Testis (tissue), 2 donors: ENCODE measurements at regions not wholly inside any gene's neighbourhood (a gene's known extent, or its start where the extent isn't known, plus 50 kb on each side); places are given as distances from the start of the nearest gene placed in this dataset.

Source experiments
- DNase-seq: peaks from one replicate; pipeline ENCODE4 v3.0.0-alpha.2; 2019
- H3K27ac ChIP-seq, 2 donors: fragments of 200-600 bp; sonication (generic); one replicate each; pipeline ENCODE4 v1.5.1; 2019
- H3K27me3 ChIP-seq: fragments of 200-600 bp; sonication (generic); one replicate; pipeline ENCODE4 v1.5.1; 2019
- H3K36me3 ChIP-seq: fragments of 200-600 bp; sonication (generic); one replicate; pipeline ENCODE4 v1.5.1; 2017; ENCODE audit warnings: low read depth; ENCODE audit errors: missing control alignments
- H3K4me1 ChIP-seq: fragments of 200-600 bp; sonication (generic); one replicate; pipeline ENCODE4 v1.5.1; 2019
- H3K4me3 ChIP-seq, 2 donors: fragments of 200-600 bp; sonication (generic); one replicate each; pipeline ENCODE4 v1.5.1; 2017 to 2019
- H3K9me3 ChIP-seq: fragments of 200-600 bp; sonication (generic); one replicate; pipeline ENCODE4 v1.5.1; 2017
- CTCF ChIP-seq, 3 experiments: fragments of 450-650 bp in 2 of 3; fragments of 200-600 bp in 1 of 3; sonication (generic) in 1 of 3; IDR thresholded peaks; one replicate each; pipeline ENCODE4 v1.5.1; 2016 to 2019; ENCODE audit warnings: antibody characterized with exemption in 3 of 3, mild to moderate bottlenecking in 2 of 3, moderate library complexity in 1 of 3
- POLR2A ChIP-seq: fragments of 450-650 bp; IDR thresholded peaks from one replicate; pipeline ENCODE4 v1.6.1; 2017; ENCODE audit warnings: antibody characterized with exemption, mild to moderate bottlenecking, moderate library complexity
- WGBS, 2 donors: methylation state at CpG; one replicate each; pipeline ENCODE4 v1.1.5; 2018; 5-methylcytosine and 5-hydroxymethylcytosine counted together
- intact Hi-C: fragments of 100-400 bp; cut with DNase I; formaldehyde crosslinking; loops from one replicate; pipeline ENCODE4 v1.15.1; 2023; ENCODE audit warnings: low total_unique reads

GRCh38 chr7:18306696-18307095, 188.9 kb upstream of the HDAC9 start:
- Histone ChIP-seq H3K9me3 (no peaks in the 10 kb centered on the region), H3K27ac (no peak overlapping the region), H3K36me3 (no peaks in the 10 kb centered on the region), H3K27me3 (no peaks in the 10 kb centered on the region), H3K4me1 (no peaks in the 10 kb centered on the region), H3K4me3 (no peak overlapping the region)
- DNase-seq: no peak
- TF ChIP-seq POLR2A: no peak
- TF ChIP-seq CTCF (IDR thresholded peaks at IDR 0.05): no peak
- WGBS, 2 donors: 88 to 95% methylated on average over 2 of the region's 2 CpGs
- intact Hi-C loops: no loop called here

GRCh38 chr7:18308938-18309337, 186.6 kb upstream of the HDAC9 start:
- Histone ChIP-seq H3K27me3 (no peaks in the 10 kb centered on the region), H3K36me3 (no peaks in the 10 kb centered on the region), H3K4me1 (no peaks in the 10 kb centered on the region), H3K27ac (no peak overlapping the region), H3K4me3 (no peak overlapping the region), H3K9me3 (no peaks in the 10 kb centered on the region)
- WGBS, 2 donors: 28 to 37% methylated on average over 5 of the region's 5 CpGs
- intact Hi-C loops: no loop called here
- no peak for DNase-seq
- TF ChIP-seq CTCF (IDR thresholded peaks at IDR 0.05): no peak
- TF ChIP-seq POLR2A: no peak

- H3K27me3 ChIP-seq: no peaks in the 10 kb centered on the region
- TF ChIP-seq POLR2A: no peak
- TF ChIP-seq CTCF (IDR thresholded peaks at IDR 0.05): no peak
- DNase-seq: no peak
- H3K4me1 ChIP-seq: no peaks in the 10 kb centered on the region
- intact Hi-C loops: no loop called here
- no peak overlapping the region for H3K4me3 ChIP-seq
- no peaks in the 10 kb centered on the region for H3K9me3 ChIP-seq
- no peaks in the 10 kb centered on the region for H3K36me3 ChIP-seq
- no peak overlapping the region for H3K27ac ChIP-seq
Observed at GRCh38 chr7:18312482-18312881, 183.1 kb upstream of the HDAC9 start.

- intact Hi-C loops: no loop called here
Observed at GRCh38 chr7:18313965-18314364, 181.6 kb upstream of the HDAC9 start.

DNA sequence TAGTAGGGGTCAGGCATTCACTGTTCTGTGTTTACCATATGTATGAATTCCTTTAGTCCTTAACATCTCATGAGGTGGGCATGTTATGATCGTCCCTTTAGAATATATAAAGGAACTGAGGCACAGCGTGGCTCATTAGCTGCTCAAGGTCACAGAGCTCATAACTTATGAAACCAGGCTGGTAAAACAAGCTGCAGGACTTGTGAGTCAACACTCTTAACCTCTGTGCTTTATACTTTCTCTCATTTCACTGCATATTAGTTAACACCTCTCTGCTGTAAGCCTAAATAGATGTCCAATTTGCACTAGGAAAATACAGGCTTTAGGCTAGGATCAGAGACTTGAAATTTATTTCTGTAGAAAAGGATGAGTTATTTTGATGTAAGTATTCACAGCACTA, 180.3 kb upstream of the HDAC9 start:
- no peaks in the 10 kb centered on the region for H3K36me3 ChIP-seq
- H3K9me3 ChIP-seq: no peaks in the 10 kb centered on the region
- no peak for TF ChIP-seq POLR2A
- TF ChIP-seq CTCF (IDR thresholded peaks at IDR 0.05): no peak
- intact Hi-C loops: no loop called here
- H3K4me3 ChIP-seq: no peak overlapping the region
- no peak for DNase-seq
- H3K4me1 ChIP-seq: no peaks in the 10 kb centered on the region
- WGBS, 2 donors: 64 to 76% methylated on average over 2 of the region's 2 CpGs
- no peaks in the 10 kb centered on the region for H3K27me3 ChIP-seq
- no peak overlapping the region for H3K27ac ChIP-seq

More at GRCh38 chr7:18313965-18314364, 181.6 kb upstream of the HDAC9 start:
- no peak for DNase-seq
- Histone ChIP-seq H3K4me1 (no peaks in the 10 kb centered on the region), H3K27ac (no peak overlapping the region), H3K27me3 (no peaks in the 10 kb centered on the region), H3K9me3 (no peaks in the 10 kb centered on the region), H3K36me3 (no peaks in the 10 kb centered on the region), H3K4me3 (no peak overlapping the region)
- no peak for TF ChIP-seq POLR2A
